Thoracic aorta (tissue), 2 donors: ENCODE measurements at regions not wholly inside any gene's neighbourhood (a gene's known extent, or its start where the extent isn't known, plus 50 kb on each side); places are given as distances from the start of the nearest gene placed in this dataset.

ENCODE experiments used
- ATAC-seq: fragments of 150-250 bp; one replicate; pipeline ENCODE4 v1.8.0; 2017; ENCODE audit warnings: low read depth; ENCODE audit not compliant: insufficient number of reproducible peaks, low FRiP score
- DNase-seq: peaks from one replicate; pipeline ENCODE4 v3.0.0-alpha.2; 2020; ENCODE audit warnings: low spot score
- H3K27ac ChIP-seq, 2 donors: fragments of 200-600 bp; sonication (generic); 1 replicate in 1 of 2; 2 replicates in 1 of 2; pipeline ENCODE4 v1.5.1; 2016; ENCODE audit warnings: mild to moderate bottlenecking in 2 of 2, moderate library complexity in 2 of 2
- H3K27me3 ChIP-seq: fragments of 200-600 bp; sonication (generic); replicated peaks from 2 replicates; pipeline ENCODE4 v1.6.0; 2016; ENCODE audit warnings: mild to moderate bottlenecking; ENCODE audit not compliant: insufficient read depth
- H3K36me3 ChIP-seq: fragments of 200-600 bp; sonication (generic); one replicate; pipeline ENCODE4 v1.5.1; 2016
- H3K4me1 ChIP-seq, 2 donors: fragments of 200-600 bp; sonication (generic); 1 replicate in 1 of 2; 2 replicates in 1 of 2; pipeline versions ENCODE4 v1.5.1 to v1.6.0; 2016; ENCODE audit warnings: low read depth in 2 of 2, mild to moderate bottlenecking in 1 of 2; ENCODE audit not compliant: control insufficient read depth in 1 of 2
- H3K4me3 ChIP-seq: fragments of 200-600 bp; sonication (generic); 2 replicates; pipeline ENCODE4 v1.5.1; 2016; ENCODE audit warnings: mild to moderate bottlenecking
- H3K9me3 ChIP-seq: fragments of 200-600 bp; sonication (generic); 2 replicates; pipeline ENCODE4 v1.5.1; 2016
- TF ChIP-seq, protein P1 (sequence below): fragments of 200-600 bp; sonication (generic); IDR thresholded peaks from one replicate; pipeline ENCODE4 v1.5.1; 2019; ENCODE audit warnings: antibody characterized with exemption

DNA sequence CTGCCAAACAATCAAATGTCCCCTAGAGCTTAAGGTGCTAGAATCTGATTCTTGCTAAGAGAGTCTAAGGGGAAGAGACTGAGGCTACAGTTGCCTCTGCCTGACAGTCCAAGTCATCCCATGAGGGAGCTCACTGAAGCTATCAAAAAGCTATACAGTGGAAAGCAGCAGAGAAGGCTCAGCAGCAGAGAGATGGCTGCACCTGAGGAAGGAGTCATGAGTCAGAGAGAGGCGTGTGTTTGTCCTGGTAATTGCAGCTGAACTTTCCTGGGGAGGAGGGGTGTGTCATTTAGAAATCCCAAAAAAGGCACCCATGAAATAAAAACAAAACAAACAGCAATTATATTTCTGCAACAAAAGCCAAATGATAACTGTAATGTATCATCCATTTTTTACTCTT, 305.2 kb upstream of the UBE2E3 start:
- H3K36me3 ChIP-seq: no peaks in the 10 kb centered on the region
- no peaks in the 10 kb centered on the region for H3K9me3 ChIP-seq
- H3K27me3 ChIP-seq: no peaks in the 10 kb centered on the region
- DNase-seq: no peak
- H3K27ac ChIP-seq: no peak overlapping the region
- no peak for ATAC-seq
- H3K4me1 ChIP-seq: no peaks in the 10 kb centered on the region
- no peak overlapping the region for H3K4me3 ChIP-seq
- TF ChIP-seq, protein P1, sequence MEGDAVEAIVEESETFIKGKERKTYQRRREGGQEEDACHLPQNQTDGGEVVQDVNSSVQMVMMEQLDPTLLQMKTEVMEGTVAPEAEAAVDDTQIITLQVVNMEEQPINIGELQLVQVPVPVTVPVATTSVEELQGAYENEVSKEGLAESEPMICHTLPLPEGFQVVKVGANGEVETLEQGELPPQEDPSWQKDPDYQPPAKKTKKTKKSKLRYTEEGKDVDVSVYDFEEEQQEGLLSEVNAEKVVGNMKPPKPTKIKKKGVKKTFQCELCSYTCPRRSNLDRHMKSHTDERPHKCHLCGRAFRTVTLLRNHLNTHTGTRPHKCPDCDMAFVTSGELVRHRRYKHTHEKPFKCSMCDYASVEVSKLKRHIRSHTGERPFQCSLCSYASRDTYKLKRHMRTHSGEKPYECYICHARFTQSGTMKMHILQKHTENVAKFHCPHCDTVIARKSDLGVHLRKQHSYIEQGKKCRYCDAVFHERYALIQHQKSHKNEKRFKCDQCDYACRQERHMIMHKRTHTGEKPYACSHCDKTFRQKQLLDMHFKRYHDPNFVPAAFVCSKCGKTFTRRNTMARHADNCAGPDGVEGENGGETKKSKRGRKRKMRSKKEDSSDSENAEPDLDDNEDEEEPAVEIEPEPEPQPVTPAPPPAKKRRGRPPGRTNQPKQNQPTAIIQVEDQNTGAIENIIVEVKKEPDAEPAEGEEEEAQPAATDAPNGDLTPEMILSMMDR: no peak

DNA sequence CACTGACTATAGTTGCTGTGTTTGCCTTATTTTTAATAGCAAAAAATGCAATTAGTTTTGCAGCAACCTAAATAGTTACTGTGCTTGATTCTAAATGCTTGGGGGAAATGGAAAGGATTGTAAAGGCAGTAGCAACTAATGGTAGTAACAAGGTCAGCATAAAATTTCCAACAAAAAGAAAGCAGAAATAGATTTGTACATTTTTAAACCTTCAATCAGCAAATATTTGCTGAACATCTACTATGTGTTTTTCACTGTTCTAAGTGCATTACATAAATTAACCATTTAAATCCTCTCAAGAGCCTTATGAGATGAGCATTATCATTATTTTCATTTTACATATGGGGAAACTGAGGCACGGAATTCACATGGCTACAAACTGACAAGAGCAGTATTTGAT, 308.0 kb upstream of the UBE2E3 start:
- no peak overlapping the region for H3K4me3 ChIP-seq
- H3K27ac ChIP-seq: no peak overlapping the region
- no peaks in the 10 kb centered on the region for H3K27me3 ChIP-seq
- TF ChIP-seq, protein P1: no peak
- H3K36me3 ChIP-seq: no peaks in the 10 kb centered on the region
- no peaks in the 10 kb centered on the region for H3K9me3 ChIP-seq
- no peak for DNase-seq
- H3K4me1 ChIP-seq: no peaks in the 10 kb centered on the region
- ATAC-seq: no peak

- no peaks in the 10 kb centered on the region for H3K27me3 ChIP-seq
- no peaks in the 10 kb centered on the region for H3K4me1 ChIP-seq
- TF ChIP-seq, protein P1: no peak
- H3K36me3 ChIP-seq: no peaks in the 10 kb centered on the region
- DNase-seq (no peak), ATAC-seq (no peak)
- H3K9me3 ChIP-seq: no peaks in the 10 kb centered on the region
- no peak overlapping the region for H3K4me3 ChIP-seq
- no peak overlapping the region for H3K27ac ChIP-seq
These were observed 310.0 kb upstream of the UBE2E3 start for GRCh38 chr2:180670302-180671003.

DNA sequence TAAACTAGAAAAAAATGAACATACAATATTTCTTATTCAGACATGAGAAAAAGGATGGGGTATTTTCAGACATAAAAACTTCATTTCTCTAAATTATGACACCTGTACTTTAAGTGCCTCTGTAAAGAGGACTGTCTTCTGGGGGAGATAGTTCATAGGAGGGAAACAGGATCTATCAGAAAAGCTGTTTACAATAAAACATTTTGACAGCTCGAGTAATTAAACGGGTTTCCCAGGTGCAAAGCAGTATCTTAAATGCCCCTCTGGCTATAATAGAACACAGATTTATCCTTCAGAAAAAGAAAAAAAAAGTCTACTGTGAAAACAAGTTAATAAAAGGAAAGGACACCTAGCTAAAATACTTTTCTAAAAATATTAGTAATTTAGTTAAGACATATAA, 311.4 kb upstream of the UBE2E3 start:
- Histone ChIP-seq H3K27me3 (no peaks in the 10 kb centered on the region), H3K4me1 (no peaks in the 10 kb centered on the region), H3K4me3 (no peak overlapping the region), H3K9me3 (no peaks in the 10 kb centered on the region), H3K27ac (no peak overlapping the region), H3K36me3 (no peaks in the 10 kb centered on the region)
- DNase-seq: no peak
- no peak for ATAC-seq
- TF ChIP-seq, protein P1: no peak

GRCh38 chr2:180664507-180664906, 315.9 kb upstream of the UBE2E3 start:
- H3K4me3 ChIP-seq: no peak overlapping the region
- no peak for ATAC-seq
- no peaks in the 10 kb centered on the region for H3K4me1 ChIP-seq
- TF ChIP-seq, protein P1: no peak
- no peaks in the 10 kb centered on the region for H3K9me3 ChIP-seq
- no peaks in the 10 kb centered on the region for H3K36me3 ChIP-seq
- DNase-seq: no peak
- no peak overlapping the region for H3K27ac ChIP-seq
- H3K27me3 ChIP-seq: no peaks in the 10 kb centered on the region
